Activated T-cell treated with anti-CD3 and anti-CD28 coated beads, Interleukin-2, amount 50 U/mL, for 24 hours (primary cell): ENCODE measurements at regions not wholly inside any gene's neighbourhood (a gene's known extent, or its start where the extent isn't known, plus 50 kb on each side); places are given as distances from the start of the nearest gene placed in this dataset.

Experiments
- DNase-seq: peaks from one replicate; pipeline ENCODE4 v3.0.0-alpha.2; 2020
- H3K27ac Mint-ChIP-seq: 2 replicates; pipeline ENCODE4 v1.8.0; 2020; ENCODE audit warnings: mild to moderate bottlenecking, mixed read lengths
- H3K27me3 Mint-ChIP-seq: 2 replicates; pipeline ENCODE4 v1.8.0; 2020; ENCODE audit warnings: mixed read lengths
- H3K36me3 Mint-ChIP-seq: 2 replicates; pipeline ENCODE4 v1.8.0; 2020; ENCODE audit warnings: low read depth, mixed read lengths
- H3K4me1 Mint-ChIP-seq: 2 replicates; pipeline ENCODE4 v1.8.0; 2020; ENCODE audit warnings: low read depth, mixed read lengths
- H3K4me3 Mint-ChIP-seq: 2 replicates; pipeline ENCODE4 v1.8.0; 2020; ENCODE audit warnings: mild to moderate bottlenecking, moderate library complexity, mixed read lengths
- H3K9me3 Mint-ChIP-seq: 2 replicates; pipeline ENCODE4 v1.8.0; 2020; ENCODE audit warnings: mixed read lengths

DNA sequence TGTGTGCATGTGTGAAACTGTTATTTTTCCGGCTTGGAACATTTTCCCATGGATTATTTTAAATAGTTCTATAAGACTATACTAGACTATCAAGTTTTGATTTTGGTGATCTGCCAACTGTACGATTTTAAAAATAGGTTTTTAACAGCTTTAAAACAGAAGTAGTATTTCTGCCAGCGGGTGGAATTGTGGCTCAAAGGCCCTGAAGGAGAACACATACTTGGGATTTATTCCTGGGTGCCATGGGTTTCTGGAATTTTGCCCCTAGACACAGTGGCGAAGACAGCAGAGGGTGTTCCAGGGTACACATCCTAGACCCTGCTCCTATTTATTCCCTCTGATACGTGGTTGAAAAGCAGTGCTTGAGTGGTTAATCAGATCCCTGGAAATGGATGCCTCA is 81.7 kb upstream of the IPO9 start:
- Mint-ChIP-seq H3K27me3 (peaks cover 4% of the 10 kb centered on the region), H3K4me1 (peaks cover 10% of the 10 kb centered on the region), H3K27ac (no peak overlapping the region), H3K9me3 (no peaks in the 10 kb centered on the region), H3K36me3 (no peaks in the 10 kb centered on the region), H3K4me3 (no peak overlapping the region)
- no peak for DNase-seq

DNA sequence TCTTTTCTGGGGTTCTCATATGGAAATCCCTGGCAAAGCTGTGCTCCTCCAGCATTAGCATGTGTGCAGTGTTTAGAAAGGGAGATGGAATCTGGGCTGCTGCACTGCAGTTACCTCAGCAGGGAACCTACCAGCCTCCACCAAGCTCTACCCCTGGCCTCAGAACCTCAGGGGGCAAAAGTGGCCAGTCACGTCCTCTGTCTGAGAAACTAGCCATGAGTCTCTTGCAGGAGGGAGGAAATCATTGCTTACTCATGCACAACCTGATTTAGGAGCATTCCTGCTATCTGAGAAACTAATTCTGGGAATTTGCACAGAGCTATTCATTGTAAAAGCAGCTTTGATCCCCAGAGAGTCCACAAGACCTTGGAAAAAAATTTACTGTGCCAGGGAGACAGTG is 80.6 kb upstream of the IPO9 start:
- H3K4me3 Mint-ChIP-seq, result no peak overlapping the region
- no peaks in the 10 kb centered on the region for H3K9me3 Mint-ChIP-seq
- peaks cover 10% of the 10 kb centered on the region for H3K4me1 Mint-ChIP-seq
- no peak for DNase-seq
- no peaks in the 10 kb centered on the region for H3K36me3 Mint-ChIP-seq
- H3K27ac Mint-ChIP-seq, result no peak overlapping the region
- H3K27me3 Mint-ChIP-seq, result no peaks in the 10 kb centered on the region

DNA sequence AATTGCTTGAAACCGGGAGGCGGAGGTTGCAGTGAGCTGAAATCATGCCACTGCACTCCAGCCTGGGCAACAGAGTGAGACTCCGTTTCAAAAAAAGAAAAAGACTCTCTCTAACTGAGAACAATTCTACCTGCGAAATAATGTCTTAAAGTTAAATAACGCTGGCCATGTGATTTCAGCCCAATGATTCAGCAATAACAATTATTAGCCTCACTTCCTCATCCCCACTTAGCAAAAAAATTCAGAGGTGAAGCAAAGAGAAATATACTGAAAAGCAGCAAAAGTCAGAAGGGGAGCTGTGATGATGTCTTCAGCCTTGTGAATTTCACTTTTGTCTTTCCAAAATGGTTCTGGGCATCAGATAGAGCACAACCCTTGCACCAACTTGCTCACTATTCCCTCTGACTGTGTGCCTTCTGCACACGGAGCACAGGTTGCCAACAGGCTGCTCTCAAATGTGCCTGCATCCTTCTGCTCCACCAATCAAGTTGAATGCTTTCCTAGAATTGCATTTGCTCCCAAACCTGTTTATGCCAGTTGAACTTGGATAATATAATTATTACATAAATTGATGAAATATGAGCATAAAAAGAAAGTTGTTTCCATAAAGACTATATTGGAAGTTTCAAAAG is 79.8 kb upstream of the IPO9 start:
- Mint-ChIP-seq H3K4me3 (no peak overlapping the region), H3K9me3 (no peaks in the 10 kb centered on the region), H3K36me3 (no peaks in the 10 kb centered on the region), H3K4me1 (peaks cover 10% of the 10 kb centered on the region), H3K27ac (no peak overlapping the region), H3K27me3 (no peaks in the 10 kb centered on the region)
- no peak for DNase-seq

DNA sequence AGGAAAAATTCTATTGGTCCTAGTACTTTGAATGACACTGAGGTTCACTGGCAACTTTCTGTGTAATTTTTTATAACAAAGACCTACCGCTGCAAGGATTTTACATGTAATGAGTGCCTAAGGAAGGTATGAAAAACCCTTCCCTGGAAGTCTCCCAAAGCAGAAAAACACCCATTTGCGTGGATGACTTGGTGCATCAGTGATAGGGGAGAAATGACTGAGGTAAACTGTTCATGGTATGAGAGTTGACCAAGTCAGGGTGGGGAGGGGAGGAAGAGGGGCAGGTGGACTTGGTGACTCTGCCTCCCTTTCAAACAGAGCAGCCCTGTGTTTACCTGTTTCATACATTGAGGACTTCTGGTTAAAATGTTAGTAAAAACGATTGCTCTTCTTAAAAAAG is 78.8 kb upstream of the IPO9 start:
- Mint-ChIP-seq H3K27ac (no peak overlapping the region), H3K36me3 (no peaks in the 10 kb centered on the region), H3K27me3 (no peaks in the 10 kb centered on the region), H3K4me1 (peaks cover 10% of the 10 kb centered on the region), H3K4me3 (no peak overlapping the region), H3K9me3 (no peaks in the 10 kb centered on the region)
- no peak for DNase-seq

DNA sequence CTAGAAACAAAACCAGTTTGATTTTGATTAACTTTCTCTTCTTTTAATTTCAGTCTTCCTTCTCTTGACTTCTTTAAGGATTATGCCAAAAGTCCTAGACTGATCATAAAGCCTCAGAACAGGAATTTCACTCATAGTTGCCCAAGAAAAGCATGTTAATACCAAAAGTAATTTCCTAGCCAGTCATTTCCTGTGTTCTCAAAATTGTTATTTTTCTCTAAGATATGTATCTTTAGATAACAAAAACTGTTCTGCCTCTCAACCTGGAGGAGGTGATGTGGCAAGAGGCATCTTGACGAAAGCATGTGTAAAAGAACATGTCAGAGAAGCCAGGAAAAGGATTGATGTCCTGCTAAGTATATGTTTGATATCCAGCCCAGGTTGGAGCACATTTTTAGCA is 78.0 kb upstream of the IPO9 start:
- no peak for DNase-seq
- Mint-ChIP-seq H3K27me3 (no peaks in the 10 kb centered on the region), H3K27ac (no peak overlapping the region), H3K9me3 (no peaks in the 10 kb centered on the region), H3K4me3 (no peak overlapping the region), H3K36me3 (no peaks in the 10 kb centered on the region), H3K4me1 (peaks cover 10% of the 10 kb centered on the region)

DNA sequence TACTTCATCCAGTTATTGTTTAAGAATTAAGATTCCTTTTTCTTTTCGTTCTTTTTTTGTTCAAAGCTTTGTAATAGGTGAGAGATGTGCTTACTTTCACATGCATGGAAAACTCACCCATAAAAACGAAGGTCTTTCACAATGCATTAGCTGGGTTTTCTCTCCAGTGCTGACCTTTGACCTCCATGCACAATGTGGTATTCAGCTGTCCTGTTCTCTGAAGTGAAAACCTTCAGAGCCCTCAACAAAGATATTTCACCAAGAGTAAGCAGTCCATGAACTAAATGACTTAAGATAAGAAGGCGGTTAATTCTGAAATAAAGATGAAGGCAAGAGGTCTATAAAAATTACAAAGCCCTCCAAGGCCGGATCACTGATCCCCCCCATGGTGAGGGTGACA is 77.1 kb upstream of the IPO9 start:
- Mint-ChIP-seq H3K27me3 (no peaks in the 10 kb centered on the region), H3K4me3 (no peak overlapping the region), H3K9me3 (no peaks in the 10 kb centered on the region), H3K4me1 (peaks cover 15% of the 10 kb centered on the region), H3K27ac (no peak overlapping the region), H3K36me3 (no peaks in the 10 kb centered on the region)
- DNase-seq, result no peak

DNA sequence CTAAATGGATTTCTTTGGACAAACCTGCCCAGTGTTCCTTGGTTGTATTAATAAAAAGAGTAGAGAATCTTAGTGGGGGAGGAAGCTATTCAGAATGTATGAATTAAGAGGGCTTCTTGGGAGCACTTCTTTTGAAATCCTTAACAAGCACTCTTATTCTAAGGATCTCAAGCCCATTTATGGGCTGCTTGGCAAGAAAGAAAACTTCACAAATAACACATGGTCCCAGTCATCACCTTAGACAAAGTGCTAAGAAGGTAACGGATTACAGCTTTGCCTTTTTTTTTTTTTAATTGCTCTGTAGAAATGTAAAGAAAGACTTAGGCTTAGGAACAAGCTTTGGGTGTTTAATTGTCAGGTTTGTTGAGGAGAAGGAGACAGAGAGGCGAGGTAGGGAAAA is 76.6 kb upstream of the IPO9 start:
- Mint-ChIP-seq H3K27me3 (no peaks in the 10 kb centered on the region), H3K36me3 (no peaks in the 10 kb centered on the region), H3K27ac (no peak overlapping the region), H3K9me3 (no peaks in the 10 kb centered on the region), H3K4me3 (no peak overlapping the region), H3K4me1 (peaks cover 20% of the 10 kb centered on the region)
- DNase-seq, result no peak

DNA sequence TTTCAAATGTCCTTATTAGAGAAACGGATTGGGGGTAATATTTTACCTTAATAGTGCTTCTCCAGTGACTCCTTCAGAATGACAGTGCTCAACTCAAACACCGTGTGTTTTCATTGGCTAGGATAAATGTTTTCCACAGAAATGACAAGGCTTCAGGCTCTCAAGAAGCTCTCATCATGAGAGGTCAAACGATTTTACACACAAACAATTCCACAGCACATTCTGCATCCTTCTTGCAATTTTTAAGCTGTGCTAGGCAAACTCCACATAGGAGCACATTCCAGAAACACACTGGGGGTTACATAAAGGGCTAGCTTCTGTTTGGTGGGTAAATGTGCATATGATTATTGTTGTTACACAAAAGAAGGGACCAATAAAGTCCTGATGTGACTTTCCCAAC is 75.5 kb upstream of the IPO9 start:
- Mint-ChIP-seq H3K27me3 (no peaks in the 10 kb centered on the region), H3K27ac (no peak overlapping the region), H3K4me3 (no peak overlapping the region), H3K4me1 (peaks cover 20% of the 10 kb centered on the region), H3K36me3 (no peaks in the 10 kb centered on the region), H3K9me3 (no peaks in the 10 kb centered on the region)
- no peak for DNase-seq

DNA sequence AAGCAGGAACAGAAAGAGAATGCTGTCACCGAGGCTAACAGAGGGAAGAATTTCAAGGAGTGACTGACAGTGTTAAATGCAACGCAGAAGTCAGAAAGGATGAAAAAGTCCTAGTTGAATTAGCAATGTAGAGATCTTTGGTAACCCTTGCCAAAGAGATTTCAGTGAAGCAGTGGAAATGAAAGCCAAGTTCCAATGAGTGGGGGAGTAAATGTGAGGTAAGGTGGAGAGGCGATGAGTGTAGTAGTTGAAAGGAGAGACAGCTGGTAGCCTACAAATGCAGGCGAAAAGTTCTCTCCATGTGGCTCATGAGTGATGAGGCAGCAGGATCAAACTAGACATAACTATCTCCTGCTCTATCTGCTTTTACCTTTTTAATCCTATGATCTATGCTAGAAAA is 74.6 kb upstream of the IPO9 start:
- Mint-ChIP-seq H3K27me3 (no peaks in the 10 kb centered on the region), H3K4me3 (no peak overlapping the region), H3K36me3 (no peaks in the 10 kb centered on the region), H3K9me3 (no peaks in the 10 kb centered on the region), H3K27ac (no peak overlapping the region), H3K4me1 (peaks cover 20% of the 10 kb centered on the region)
- no peak for DNase-seq

DNA sequence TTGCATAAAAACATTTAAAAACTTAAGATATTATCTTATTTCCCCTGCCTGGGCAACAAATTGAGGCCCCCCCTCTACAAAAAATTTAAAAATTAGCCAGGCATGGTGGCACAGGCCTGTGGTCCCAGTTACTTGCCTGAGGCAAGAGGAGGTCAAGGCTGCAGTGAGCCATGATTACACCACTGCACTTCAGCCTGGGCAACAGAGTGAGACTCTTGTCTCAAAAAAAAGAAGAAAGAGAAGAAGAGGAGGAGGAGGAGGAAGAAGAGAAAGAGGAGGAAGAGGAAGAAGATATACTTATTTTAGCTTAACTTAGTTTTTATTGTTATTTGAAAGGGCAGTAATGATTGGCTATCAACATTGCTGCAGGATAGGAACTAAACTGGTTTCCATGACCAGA is 73.8 kb upstream of the IPO9 start:
- no peaks in the 10 kb centered on the region for H3K36me3 Mint-ChIP-seq
- no peak overlapping the region for H3K4me3 Mint-ChIP-seq
- DNase-seq, result no peak
- no peaks in the 10 kb centered on the region for H3K9me3 Mint-ChIP-seq
- peaks cover 20% of the 10 kb centered on the region for H3K4me1 Mint-ChIP-seq
- no peaks in the 10 kb centered on the region for H3K27me3 Mint-ChIP-seq
- H3K27ac Mint-ChIP-seq, result no peak overlapping the region

DNA sequence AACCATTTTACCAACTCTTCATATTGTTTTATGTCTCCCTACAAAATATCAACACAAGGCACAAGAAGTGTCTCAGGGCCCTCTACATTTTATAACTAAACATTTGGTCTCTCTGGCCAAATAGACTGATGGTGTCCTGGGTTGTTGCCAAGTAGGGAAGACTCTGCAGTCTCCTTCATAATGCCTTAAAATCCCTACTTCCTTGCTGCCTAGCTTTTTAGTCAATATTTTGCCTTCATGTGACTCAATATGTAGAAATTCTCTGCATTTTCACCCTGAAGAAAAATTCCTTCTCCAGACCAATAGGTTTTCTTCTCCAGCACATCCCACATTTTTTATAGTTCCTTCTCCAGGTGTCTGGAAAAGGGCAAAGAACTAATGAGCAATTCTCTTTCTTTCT is 72.6 kb upstream of the IPO9 start:
- Mint-ChIP-seq H3K27me3 (no peaks in the 10 kb centered on the region), H3K4me3 (no peak overlapping the region), H3K9me3 (no peaks in the 10 kb centered on the region), H3K27ac (no peak overlapping the region), H3K36me3 (no peaks in the 10 kb centered on the region), H3K4me1 (peaks cover 10% of the 10 kb centered on the region)
- DNase-seq, result no peak

DNA sequence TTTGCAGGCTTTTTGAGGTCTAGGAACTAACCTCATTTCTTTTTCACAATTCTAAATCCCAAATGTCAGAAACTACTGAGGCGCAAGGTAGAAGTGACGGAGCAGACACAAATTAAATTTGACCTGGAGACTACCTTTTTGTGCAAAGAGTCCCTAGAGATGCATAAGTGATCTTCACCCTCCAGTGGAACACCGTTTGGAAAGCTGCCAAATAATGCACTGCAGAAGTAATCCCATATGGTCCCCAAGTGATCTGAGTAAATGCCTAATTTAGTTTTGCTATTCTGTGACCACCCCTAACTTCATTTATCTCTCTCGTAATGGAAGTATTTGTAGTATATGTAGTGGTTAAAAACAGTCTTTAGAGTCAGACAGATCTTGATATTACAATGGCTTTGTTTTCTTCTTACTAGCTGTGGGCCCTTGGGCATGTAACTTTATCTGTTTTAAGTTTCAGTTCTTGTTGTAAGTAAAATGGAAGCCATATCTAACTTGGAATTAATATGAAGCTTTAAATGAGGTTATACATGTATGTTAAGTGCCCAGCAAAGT is 70.4 kb upstream of the IPO9 start:
- H3K4me3 Mint-ChIP-seq, result no peak overlapping the region
- H3K27me3 Mint-ChIP-seq, result no peaks in the 10 kb centered on the region
- no peaks in the 10 kb centered on the region for H3K9me3 Mint-ChIP-seq
- H3K36me3 Mint-ChIP-seq, result no peaks in the 10 kb centered on the region
- H3K4me1 Mint-ChIP-seq, result peaks cover 10% of the 10 kb centered on the region
- no peak overlapping the region for H3K27ac Mint-ChIP-seq
- DNase-seq, result no peak

DNA sequence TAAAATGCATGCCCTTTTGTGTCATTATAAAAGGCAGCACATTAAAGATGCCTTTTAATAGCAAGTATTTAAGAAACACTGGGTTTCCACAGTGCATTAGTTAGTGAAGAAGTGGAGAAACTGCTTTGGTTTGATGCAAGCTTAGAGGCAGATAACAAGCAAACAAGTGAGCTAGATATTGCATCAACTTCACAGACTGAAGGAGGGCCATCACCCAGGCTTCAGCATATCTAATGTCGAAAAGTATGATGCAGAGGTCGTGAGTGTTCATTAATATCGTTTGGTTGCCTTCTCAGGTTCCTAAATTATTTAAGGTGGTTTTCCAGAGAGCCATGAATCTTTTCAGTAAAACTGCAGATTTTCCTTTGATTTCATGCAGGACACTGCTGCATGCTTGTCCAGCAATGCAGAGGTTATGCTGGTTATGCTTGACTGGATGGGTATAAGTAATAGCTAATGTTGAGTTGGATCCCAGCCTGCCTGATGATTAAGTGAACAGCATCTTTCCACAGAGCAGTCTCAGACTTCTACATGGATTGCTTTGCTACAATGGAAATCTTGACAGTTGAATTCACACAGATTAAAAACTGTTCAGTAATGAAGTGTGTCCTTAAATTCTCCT is 69.7 kb upstream of the IPO9 start:
- no peak for DNase-seq
- Mint-ChIP-seq H3K27ac (no peak overlapping the region), H3K4me1 (peaks cover 10% of the 10 kb centered on the region), H3K9me3 (no peaks in the 10 kb centered on the region), H3K27me3 (no peaks in the 10 kb centered on the region), H3K36me3 (no peaks in the 10 kb centered on the region), H3K4me3 (no peak overlapping the region)

DNA sequence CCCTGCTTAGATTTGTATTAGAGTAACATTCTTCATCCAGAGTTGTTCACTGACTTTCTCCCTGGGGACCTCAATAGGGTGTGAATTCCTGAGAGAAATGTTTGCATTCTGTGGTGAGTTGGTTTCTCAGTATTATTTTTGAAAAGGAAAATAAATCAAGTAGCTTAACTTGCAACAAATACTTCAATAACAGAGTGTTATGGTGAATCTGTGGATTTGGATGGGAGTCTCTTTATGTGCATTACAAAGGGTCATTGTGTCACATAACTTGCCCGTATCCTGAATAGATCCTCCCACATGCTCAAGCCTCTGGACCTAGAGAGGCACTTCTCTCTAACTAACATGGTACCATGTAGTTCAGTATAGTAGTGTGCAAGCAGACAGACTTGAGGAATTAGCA is 68.4 kb upstream of the IPO9 start:
- no peaks in the 10 kb centered on the region for H3K9me3 Mint-ChIP-seq

DNA sequence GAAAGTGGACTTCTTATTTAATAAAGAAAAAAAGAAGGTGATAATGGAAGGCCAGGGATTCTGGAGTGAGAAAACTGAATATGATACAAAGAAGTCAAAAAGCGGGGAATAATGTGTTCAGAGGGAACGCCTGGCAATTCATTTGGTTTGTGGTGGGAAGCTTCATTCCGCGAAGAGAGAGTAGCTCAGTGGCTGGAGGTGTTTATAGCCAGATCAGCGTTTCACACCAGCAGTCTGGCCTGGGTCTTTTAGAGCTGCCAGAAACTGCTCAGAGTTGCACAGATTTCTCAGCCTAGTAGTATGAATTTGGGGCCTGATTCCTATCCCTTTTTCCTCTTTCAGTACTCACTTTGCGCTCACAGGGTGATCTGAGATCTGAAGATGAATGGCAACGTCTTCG is 67.8 kb upstream of the IPO9 start:
- H3K9me3 Mint-ChIP-seq, result no peaks in the 10 kb centered on the region
- H3K4me3 Mint-ChIP-seq, result no peak overlapping the region
- peaks cover 10% of the 10 kb centered on the region for H3K4me1 Mint-ChIP-seq
- DNase-seq, result no peak
- H3K36me3 Mint-ChIP-seq, result no peaks in the 10 kb centered on the region
- H3K27me3 Mint-ChIP-seq, result peaks cover 2% of the 10 kb centered on the region
- no peak overlapping the region for H3K27ac Mint-ChIP-seq

More for the DNA sequence above, 68.4 kb upstream of the IPO9 start:
- H3K27me3 Mint-ChIP-seq, result no peaks in the 10 kb centered on the region
- no peaks in the 10 kb centered on the region for H3K36me3 Mint-ChIP-seq
- DNase-seq, result no peak
- no peak overlapping the region for H3K27ac Mint-ChIP-seq
- no peak overlapping the region for H3K4me3 Mint-ChIP-seq
- H3K4me1 Mint-ChIP-seq, result peaks cover 10% of the 10 kb centered on the region
